ENCODE measurements at regions not wholly inside any gene's neighbourhood (a gene's known extent, or its start where the extent isn't known, plus 50 kb on each side); places are given as distances from the start of the nearest gene placed in this dataset.
A peak's percentile ranks its signal among the peaks of the same experiment; 100 is the strongest.
"Not testable (repeated sequence)": the region's sequence is repeated elsewhere in the genome, so short reads cannot be mapped to it uniquely, and the experiment has no call there.

DNA sequence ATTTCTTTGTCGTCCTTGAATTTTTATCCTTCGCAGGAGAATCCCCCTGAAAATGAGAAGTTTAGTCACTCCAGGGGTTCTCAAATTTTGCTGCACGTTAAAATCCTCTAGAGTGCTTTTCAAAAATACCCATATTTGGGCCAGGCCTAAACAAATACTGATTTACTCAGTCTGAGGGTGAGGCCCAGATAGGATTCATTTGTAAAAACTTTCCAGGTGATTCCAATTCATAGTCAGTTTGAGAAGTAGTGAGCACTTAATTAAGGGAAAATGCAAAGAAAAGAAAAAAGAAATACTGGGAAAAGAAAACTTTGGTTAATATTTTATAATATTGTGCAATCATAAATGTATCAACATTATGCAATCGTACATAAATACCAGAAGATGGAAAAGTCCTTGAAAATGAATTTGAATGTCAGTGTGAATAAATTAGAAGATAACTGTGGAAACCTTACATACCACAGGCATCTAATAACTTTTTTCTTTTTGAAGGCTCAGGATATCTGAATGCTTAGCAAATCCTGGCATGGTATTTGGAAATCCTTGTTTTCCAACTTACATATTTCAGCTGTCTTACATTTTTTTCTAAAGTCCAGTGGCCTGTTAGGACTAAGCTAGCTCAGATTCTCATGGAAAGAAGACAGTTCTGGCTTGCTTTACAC, 116.5 kb upstream of the DAPK1 start:
- DNase-seq = no peak

DNA sequence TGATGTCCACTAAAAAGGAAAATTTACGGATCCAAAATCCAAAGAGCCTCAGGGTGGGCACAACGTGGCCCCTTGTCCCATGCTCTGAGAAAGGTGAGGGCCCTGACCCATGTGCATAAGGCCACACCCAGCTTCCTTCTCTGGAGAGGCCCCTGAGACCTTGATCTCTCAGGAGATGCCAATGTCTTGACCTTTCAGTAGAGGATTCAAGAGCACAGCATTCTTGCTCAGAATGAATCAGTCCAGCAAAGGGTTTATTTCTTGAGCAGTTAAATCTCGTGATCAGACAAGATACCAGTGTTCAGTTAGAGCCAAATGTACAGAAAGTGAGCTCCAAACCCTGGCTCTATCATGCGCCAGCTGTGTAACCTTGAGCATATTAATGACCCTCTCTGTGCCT, 115.9 kb upstream of the DAPK1 start:
- DNase-seq = no peak

DNA sequence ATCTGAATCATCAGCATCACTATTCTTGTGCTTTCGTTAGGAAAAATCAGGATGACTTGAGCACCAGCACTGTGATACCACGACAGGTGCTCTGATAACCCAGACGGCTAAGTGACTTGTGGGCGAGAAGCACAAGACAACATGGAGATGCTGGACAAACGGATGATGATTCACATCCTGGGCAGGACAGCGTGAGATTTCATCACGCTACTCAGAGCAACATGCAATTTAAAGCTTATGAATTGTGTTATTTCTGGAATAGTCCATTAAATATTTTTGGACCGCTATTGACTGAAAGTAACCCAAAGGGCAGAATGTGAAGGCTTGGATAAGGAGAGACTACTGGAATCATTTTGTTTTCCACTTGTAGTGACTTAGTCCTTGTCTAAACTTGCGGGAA, 114.8 kb upstream of the DAPK1 start:
- peak; percentile 13 for DNase-seq

DNA sequence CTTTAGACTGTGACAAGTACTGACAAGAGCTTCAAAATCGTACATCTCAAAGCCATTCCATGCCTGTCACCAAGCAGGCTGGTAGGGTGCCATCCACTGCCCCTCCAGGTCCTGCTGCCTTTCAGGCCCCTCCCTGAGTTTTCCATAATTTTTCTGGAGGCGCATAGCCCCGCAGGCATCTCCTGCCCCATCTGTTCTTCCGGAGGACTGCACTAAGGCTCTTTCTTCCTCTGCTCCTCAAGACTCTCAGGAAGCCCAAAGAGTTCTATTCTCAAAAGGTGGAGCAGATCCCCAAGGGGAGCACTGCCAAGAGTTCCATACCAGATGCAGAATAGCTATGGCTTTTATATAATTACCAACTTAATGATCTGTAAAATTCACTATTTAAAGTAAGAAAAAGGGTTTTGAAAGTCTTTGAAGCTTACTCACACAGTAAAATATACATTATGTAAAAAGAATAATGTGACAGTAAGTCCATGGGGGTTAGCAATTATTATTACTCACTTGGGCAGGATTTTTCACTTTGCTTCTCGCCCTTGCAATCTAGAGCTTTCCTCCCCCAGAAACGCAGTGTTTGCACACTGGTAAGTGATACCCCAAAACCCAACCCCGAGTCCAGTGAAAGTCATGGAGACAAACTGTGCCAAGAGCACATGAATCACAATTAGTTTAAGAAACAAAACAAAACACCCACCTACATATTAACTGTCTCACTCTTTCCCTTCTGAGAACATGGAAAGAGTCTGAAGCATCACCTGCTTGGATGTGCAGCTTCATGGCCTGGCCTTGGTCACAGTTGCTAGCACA, 114.1 kb upstream of the DAPK1 start:
- no peak for DNase-seq

DNA sequence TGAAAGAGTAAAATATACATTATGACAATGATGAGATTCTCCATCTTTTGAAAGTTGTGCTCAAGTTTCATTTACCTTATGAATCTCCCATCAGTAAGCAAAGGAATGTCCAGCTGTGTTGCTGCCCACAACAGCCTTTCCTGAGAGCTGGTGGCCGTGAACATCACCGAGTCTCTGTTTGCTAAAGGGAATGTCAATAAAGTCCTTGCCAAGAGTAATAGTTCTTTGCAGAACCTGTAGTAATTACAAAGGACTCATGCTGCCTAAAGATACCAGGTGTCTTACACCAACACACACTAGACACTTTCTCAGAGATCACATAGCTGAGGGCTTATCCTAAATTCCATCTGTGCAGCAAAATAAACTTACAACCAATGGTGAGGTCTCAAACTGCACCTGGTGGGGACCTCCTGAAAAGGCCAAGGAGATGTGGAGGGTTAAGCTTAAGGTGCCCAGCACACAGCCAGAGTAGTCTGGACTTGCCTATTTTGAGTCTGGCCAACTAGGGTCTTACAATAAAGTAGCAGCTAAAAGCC, 111.1 kb upstream of the DAPK1 start:
- peak; percentile 22 for DNase-seq

DNA sequence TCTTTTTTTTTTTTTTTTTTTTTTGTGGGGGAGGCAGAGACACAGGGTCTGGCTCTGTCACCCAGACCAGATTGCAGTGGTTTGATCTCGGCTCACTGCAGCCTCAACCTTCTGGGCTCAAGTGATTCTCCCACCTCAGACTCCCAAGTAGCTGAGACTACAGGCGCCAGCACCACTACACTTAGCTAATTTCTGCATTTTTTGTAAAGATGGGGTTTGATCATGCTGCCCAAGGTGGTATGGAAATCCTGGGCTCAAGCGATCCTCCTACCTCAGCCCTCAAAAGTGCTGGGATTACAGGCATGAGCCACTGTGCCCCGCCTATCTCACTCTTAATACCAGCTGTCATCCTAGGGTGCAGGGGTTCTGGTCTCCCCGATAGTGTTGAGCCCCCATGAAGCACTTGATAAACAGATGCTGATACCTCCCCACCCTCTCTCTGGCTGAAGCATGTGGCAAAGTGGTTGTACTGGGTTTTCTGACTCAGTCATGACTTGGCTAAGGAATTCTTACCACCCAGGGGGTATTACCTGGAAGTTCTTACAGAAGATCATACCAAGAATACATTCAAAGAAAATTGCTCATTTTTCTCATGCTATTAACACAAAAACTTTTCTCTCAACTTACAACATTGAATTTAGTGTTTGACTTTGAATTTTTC, 110.2 kb upstream of the DAPK1 start:
- DNase-seq = peak; percentile 75

GRCh38 chr9:87388708-87389107, 109.0 kb upstream of the DAPK1 start:
- DNase-seq = not testable (repeated sequence)

DNA sequence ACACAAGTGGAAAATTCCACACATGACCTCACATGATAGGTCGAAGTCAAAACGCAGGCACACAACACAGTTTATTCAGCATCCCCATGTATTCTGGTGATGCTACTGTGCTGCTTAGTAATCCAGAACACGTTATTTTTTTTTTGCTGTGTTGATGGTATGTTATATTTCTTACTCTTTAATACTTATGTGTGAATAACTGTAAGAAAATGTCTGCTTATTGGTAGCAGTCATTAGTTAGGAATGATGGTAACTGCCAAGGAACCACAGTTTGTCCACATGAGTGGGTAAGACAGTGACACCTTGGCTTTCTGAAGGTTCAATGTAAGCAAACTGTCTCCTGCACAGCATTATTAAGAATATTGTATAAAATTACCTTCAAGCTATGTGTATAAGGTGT, 107.7 kb upstream of the DAPK1 start:
- DNase-seq = no peak

DNA sequence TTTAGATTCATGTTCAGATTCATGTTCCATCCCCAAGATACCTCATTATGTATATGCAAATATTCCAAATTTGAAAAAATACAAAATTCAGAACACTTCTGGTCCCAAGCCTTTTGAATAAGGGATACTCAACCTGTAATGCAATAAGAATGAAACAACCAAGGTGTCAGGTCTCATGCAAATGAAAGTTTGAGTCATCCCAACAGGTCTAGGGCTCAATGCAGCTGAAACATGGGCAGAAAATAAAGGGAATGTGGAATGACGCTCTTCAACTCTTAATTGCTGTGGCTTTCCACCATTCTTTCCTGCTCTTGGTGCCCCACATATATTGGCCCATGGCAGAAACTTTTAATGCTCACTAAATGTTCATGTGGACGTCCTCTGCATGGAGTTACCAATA, 107.3 kb upstream of the DAPK1 start:
- DNase-seq = no peak

- DNase-seq = no peak
These were observed 105.6 kb upstream of the DAPK1 start for GRCh38 chr9:87392086-87392485.

- no peak for DNase-seq
These were observed 103.9 kb upstream of the DAPK1 start for GRCh38 chr9:87393706-87394230.

GRCh38 chr9:87395804-87396479, 101.7 kb upstream of the DAPK1 start:
- no peak for DNase-seq

DNA sequence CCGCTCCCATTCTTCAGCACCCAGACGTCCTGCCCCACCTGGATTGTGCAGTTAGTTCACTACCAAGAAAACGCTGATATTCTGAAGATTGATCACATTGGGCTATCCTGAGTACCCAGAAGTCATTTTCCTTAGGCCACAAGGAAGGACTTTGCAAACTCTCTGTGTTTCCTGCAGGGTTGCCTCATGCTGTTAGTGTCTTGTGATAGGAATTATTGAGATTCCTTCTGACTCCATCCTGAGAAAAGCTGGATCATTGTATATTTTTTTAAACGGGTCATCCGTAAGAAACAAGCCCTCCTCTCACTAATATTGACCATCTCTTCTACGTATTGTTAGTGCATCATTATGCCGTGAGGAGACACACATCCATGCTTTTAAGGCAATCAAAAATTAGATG, 96.0 kb upstream of the DAPK1 start:
- no peak for DNase-seq

DNA sequence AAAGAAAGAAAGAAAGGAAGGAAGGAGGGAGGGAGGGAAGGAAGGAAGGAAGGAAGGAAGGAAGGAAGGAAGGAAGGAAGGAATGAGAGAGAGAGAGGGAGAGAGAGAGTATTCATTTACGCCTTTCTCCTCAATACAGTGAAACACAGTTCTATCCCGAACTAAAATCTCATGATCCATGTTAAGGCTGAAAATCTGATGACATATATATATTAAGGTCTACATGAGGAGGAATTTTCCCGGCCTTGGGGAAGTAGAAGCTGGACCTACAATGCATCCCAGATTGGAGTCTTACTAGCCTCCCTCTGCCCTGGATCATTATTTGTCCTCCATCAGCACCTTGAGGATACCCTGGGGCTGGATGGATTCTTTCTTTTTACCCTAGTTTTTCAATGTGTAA, 95.1 kb upstream of the DAPK1 start:
- DNase-seq = no peak

DNA sequence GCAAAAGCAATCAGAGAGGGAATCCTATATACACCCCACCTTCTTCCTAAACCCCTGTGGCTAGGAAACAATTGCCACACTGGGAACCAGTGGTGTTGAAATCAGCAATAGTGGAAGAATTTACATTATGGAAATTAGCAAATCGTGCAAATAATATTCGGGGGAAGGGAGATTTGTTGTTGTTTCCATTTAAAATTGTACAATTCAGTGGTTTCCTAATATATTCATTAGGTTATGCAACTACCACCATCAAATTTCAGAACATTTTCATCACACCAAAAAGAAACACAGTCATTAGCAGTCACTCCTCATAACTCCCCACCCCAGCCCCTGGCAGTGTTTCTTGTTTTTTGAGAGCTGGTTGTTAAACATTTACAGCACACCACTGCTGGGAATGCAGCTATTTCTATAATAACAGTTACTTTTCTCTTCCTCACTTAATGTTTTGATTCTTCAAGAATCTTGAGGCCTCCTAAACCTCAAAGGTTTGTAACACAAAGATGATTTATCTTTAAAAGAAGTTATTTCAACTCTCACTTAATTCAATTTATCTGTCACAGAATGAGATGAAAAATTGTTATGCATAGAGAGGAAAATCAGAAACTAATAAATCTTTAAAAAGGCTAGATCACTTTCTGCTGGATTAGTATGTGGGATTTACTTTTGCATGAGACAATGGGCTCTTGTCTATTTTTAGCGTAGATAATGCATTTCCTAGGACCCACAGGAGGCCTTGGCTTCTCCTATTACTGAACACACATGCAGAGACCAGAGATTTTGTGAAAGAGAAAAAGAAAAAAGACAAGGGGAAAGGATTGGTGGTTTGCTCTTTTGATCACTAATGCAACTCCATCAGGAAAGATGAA, 91.8 kb upstream of the DAPK1 start:
- DNase-seq = peak; percentile 49

DNA sequence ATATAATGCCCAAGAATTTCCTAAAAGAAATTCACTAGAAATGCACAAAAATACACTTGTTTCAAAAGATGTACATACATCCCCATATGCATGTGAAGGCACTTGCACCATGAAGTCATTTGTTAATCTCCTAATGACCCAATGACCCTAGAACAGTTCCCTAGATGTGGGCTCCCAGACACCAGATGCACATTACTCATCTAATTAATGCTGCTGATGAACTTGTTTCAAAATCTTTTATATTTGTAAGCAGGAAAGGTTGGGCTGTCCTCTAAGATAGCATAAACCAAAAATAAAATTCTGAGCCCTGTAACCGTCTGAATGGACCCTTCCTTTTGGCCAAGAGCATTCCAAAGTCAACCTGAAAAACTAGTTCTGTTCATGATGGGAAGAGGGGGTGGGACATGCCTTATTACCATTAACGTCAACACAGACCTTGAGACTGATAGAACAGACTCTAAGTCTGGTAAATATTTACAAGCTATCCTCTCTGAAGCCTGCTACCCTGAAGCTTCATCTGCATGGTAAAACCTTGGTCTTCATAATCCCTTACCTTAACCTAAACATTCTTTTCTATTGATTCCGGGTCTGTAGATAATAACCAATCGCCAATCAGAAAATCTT, 91.0 kb upstream of the DAPK1 start:
- DNase-seq = no peak

- DNase-seq = peak; percentile 89
These were observed 87.3 kb upstream of the DAPK1 start for GRCh38 chr9:87410047-87411005.

GRCh38 chr9:87420884-87421283, 76.8 kb upstream of the DAPK1 start:
- DNase-seq = no peak

GRCh38 chr9:87421734-87422133, 75.9 kb upstream of the DAPK1 start:
- DNase-seq = no peak

DNA sequence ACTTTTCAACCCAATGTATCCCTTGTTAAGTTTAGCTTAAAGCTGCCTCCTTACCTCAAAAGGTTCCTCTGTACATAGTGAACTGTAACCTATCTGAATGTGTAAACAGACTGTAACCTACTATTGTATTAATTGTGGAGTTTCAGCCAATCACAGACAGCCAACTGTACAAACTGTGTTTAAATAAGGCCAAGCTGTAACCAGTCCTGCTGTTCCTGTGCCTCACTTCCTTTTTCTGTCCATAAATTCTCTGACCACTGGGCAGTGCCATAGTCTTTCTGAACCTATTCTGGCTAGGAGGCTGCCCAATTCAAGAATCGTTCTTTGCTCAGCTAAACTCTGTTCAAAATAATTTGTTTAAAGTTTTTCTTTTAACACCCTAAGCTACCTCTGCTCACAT, 74.7 kb upstream of the DAPK1 start:
- DNase-seq = peak; percentile 15

All from hematopoietic multipotent progenitor cell treated with erythropoietin and hydrocortisone succinate and interleukin-3 and kit ligand, for 4 days (in vitro differentiated cells).